GM21526 (cell line): ENCODE measurements at regions not wholly inside any gene's neighbourhood (a gene's known extent, or its start where the extent isn't known, plus 50 kb on each side); places are given as distances from the start of the nearest gene placed in this dataset.

Source experiments
- ATAC-seq: cut with Tn5 transposase; IDR thresholded peaks from one replicate; pipeline ENCODE4 v1.9.1; 2021; ENCODE audit warnings: moderate library complexity; ENCODE audit not compliant: unreplicated experiment, low FRiP score

DNA sequence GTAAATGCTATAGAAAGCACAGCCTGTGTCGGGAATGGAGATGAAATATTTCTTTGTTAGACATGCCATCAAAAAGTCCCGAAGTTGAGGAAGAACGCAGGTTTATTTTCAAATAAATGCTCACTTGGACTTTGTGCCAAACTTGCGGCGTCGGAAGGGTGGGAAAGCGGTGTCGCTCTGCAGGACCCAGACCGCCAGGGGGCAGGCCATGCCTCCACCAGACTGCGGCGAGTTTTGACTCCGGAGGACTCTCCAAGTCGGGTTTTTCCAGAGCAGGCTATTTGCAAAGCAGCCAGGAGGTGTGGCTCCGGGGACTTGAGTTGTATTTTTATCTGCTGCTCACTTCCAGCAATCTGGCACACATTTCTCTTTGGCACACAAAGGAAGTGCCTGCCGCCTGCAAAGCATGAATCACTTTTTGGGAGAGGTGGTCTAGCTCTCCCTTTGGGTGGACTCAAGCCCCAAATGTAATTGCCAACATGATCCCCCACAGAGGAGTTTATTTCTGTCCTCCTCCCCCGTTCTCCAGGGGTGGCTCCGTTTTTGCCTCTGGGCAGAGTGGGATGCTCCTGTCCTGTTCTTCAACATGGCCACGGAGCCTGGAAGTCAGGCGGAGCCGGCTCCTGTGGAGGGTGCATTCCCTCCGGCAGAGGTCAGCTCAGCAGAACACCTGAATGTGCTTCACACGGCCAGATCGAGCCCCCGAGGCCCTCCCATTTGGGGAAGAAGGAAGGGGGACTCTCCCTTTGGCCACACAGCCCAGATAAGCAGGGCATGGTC is 82.3 kb upstream of the GPR26 start:
- no peak for ATAC-seq

DNA sequence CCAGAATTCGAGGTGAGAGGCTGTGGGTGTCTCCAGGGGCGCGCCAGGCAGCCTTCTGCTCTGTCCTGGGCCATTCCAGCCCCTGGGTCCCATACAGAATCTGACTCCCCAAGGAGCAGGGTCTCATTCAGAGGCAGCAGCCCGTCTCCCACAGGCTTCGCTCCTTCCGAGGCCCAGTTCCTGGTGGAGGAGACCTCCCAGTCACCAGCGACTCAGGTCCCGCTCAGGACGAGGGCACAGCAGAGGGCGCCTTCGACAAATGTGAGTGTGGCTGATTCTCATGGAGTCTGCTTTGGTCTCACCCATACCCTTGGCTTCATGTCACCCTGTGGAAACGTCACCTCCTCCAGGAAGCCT is 81.8 kb upstream of the GPR26 start:
- ATAC-seq = no peak

DNA sequence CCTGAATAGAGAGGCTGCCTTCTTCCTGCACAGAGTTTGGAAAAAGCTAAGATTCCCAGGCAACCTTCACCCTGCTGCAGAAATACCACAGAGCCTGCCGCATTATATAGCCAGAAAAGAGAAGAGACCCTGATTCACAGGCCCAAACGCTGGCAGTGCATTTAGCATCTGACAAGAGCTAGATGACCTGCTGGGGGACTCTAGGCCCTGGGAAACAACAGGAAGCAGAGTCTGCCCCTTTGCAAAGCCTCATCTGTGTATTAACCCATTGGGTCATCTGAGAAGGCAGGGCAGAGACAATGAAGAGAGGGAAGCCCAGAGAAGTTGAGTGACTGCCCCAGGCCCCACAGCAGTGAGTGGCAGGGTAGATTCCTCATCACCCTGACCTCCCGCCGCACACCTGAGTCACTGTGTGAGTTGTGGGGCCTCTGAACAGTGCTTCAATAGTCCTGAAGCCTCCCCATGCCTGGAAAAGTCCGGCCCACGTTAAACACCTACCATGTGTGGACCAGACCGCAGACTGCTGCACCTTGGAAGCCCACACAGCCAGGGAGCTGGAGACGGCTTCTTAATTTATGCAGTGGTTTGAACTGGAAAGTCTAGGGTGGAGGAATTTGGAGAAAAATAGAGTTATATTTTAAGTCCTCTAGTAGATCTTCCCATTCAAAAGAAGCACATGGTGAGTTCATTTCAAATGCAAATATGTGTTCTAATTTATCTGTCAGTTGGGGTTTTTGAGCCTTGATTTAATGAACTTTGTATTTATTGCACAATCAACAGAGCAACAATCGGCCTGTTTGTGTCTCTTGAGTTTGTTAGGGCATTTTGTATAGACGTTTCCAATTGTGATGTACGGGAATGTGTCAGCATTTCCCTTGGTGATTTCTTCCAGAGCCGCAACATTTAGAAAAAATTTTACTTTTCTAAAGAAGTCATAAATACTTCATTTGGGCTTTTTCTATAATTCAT is 80.4 kb upstream of the GPR26 start:
- no peak for ATAC-seq

DNA sequence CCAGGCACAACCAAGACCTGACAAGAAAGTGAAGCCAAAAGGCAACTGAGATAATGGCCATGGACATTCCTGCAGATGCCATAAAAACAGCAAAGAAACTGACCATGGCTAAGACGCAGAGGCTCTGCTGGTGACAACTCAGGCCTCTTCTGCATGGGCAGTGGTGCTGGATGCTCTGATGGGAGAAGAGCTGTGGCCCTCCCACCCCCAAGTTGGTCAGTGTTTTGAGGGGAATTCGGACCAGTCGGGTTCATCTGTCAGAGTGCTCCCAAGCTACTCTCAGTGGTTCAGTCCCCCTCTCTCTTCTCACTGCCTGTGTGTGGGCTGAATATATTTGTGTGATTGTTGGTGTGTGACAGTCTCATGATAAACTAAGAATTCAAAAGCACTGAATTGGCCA is 79.0 kb upstream of the GPR26 start:
- ATAC-seq = no peak

GRCh38 chr10:123588386-123588914 is 77.7 kb upstream of the GPR26 start:
- ATAC-seq = no peak

DNA sequence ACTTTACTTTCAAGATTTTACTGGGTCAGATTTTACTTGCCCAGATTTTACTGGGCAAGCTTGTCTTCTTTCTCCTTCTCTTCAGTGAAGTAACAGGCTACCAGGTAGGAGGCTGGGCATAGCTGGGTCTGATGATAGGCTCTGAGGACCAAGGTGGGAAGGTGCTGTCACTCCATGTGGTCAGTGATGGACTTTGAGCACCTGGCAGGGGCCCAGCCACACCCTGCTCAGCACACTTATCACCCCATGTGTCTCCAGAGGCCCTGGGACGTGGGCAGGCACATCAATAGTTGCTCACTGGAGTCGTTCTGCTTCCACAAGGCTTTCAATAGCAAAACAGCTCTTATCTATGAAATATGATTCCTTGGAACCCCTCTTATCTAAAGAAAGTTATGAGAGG is 70.5 kb upstream of the GPR26 start:
- ATAC-seq = no peak

GRCh38 chr10:123597676-123598075 is 68.5 kb upstream of the GPR26 start:
- ATAC-seq = no peak

- no peak for ATAC-seq
Measured at GRCh38 chr10:123599366-123599849, 66.7 kb upstream of the GPR26 start.

DNA sequence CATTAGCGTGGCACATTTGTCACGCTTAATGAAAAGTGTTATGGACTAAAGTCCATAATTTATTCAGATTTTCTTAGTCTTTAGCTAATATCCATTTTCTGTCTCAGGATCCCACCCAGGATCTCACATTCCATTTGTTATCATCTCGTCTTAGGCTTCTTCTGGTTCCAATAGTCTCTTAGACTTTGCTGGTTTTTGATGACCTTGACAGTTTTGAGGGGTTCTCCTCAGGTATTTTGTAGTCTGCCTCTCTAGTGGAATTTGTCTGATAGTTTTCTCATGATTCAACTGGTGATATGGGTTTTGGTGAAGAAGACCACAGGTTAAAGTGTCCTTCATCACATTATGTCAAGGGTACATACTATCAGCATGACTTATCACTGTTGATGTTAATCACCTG is 66.0 kb upstream of the GPR26 start:
- ATAC-seq = no peak

DNA sequence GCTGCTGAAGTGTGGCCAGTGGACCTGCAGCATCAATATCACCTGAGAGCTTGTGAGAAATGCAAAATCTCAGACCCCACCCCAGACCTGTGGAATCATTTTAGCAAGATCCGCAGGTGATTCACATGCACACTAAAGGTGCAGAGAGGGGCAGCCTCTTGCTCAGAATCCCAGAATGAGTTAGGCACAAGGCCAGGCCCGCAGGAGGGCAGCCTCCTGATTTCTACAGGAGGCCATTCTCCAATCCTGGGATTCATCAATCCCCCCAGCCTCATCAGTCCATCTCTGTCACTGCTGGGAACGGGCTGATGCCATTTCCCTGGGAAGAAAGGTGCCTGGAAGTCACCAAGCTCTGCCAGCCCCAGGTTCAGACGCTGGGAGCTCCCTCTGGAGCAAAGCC is 63.0 kb upstream of the GPR26 start:
- ATAC-seq = no peak

DNA sequence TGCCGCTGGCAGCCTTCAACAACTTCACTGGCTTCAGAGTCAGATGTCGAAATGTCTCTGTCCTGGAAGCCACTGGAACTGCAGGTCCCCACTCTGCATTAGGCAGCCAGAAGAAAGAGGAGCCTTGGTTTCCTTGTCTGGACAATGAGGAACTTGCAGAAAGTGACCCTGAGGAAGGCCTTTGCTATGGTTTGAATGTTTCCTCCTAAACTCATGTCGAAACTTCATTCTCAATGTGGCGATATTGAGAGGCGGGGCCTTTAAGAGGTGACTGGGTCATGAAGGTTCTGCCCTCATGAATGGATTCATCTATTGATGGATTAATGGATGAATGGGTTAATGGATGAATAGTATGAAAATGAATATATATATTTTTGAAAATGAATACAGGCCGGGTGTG is 61.6 kb upstream of the GPR26 start:
- ATAC-seq = no peak

DNA sequence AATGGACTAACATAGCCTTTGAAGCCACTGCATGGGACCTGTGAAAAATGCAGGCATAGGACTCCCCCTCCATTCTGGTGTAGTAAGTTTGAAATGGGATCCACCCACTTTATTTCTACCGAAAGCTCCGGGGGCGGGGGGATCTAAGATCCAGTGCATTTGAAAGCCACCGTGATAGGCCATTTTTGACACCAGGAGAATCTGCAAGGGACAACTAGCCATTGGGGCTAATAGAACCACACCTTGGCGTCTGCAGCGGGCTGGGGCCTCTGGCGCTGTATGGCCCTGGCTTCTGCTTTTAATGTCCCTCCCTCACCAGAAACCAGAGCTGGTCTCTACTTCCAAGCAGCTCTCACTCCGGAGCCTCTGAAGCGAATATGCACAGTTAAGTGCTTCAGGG is 60.1 kb upstream of the GPR26 start:
- ATAC-seq = no peak

- ATAC-seq = no peak
Measured at GRCh38 chr10:123606955-123607354, 59.2 kb upstream of the GPR26 start.

DNA sequence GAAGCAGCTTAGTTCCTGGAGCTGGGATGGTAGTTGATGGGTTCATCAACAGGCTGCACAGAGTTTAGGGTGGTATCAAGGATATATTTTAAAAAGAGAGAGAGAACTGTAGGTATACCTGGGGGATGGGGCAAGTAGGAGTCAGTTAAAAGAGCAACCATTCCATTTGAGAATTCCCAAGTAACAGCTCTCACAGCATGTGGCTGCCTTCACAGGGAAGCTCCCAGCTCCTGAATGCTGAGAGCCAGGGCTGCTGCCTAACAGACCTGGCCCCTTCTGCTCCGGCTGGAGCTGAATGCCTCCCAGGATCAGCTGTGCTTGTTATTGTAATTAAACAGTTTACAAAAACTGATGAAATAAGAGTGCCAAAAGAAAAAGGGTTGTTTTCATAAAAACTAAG is 58.8 kb upstream of the GPR26 start:
- no peak for ATAC-seq

- ATAC-seq = no peak
Measured at GRCh38 chr10:123608047-123608446, 58.1 kb upstream of the GPR26 start.

DNA sequence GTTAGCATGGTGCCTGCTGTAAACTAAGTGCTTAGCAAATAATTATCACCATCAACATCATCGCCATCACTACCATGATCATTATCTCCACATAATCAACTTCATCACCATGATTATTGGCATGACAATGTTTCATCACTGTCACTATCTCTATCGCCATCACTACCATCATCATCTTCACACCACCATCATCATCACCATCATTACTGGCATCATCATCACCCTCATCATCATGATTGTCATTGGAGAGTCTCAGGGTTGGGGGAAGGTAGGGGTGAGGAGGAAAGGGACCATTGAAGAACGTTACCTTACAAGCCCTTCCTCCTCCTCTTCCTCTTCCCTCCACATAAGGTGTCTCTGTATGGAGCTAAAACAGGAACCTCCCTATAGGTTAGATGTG is 54.9 kb upstream of the GPR26 start:
- no peak for ATAC-seq

- no peak for ATAC-seq
Measured at GRCh38 chr10:123611876-123612275, 54.3 kb upstream of the GPR26 start.

DNA sequence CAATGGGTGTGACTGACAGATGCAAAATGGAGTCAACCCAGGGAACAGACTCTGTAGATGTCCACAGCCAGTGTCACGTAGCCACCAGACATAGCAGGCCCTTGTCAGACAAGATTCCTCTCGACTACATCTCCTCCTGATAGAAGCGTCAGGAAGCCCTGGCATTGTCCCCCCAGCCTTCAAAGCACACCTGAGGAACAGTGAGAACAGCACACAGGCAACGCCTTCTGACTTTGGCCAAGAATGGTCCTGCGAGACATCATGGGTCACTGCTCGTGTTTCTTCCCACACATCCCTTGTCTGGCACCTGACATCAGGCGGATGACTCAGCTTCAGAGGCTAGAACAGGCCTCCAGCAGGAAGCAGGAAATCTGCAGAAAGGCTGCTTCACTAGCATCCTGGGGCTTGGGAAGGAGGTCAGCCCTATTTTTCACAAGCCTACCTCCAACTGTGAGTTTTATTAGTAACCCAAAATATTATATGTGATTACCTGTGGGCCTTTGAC is 52.8 kb upstream of the GPR26 start:
- ATAC-seq = no peak

GRCh38 chr10:123614888-123615287 is 51.3 kb upstream of the GPR26 start:
- ATAC-seq = no peak
